ENCODE measurements at regions not wholly inside any gene's neighbourhood (a gene's known extent, or its start where the extent isn't known, plus 50 kb on each side); places are given as distances from the start of the nearest gene placed in this dataset.

DNA sequence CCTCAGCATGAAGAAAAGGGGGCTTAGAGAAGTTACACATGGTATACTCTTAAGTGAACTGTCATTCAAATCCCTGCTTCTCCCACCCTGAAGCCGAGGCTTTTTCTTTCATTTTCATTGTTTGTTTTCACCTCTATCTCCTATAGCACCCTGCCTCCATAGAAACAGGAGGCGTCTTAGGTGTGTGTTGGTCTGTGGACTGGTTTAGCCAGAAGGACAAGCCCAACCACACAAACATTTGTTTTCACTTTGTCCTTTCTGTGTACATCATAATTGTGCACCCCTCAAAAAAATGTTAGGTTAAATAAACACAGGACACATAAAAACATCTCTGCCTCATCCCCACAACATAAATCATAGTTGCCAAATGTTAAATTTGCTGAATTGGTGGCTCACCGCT lies 73.3 kb upstream of the UBE2E2 start:
- dilution Hi-C loops (cut with MboI; ENCODE audit: extremely low pct_ligation_motif_present, low sequenced_read_pairs), result no loop called here
- no peak overlapping the region for H3K9ac ChIP-seq (replicated peaks; ENCODE audit: extremely low read depth, insufficient read depth, low read length)
- no peaks in the 10 kb centered on the region for H3K4me1 ChIP-seq (ENCODE audit: control insufficient read depth, extremely low read depth, insufficient read depth, low read length)
- H3K79me2 ChIP-seq (ENCODE audit: control insufficient read depth, insufficient read depth, low read length), result no peaks in the 10 kb centered on the region
- no peak for DNase-seq (ENCODE audit: low read depth, low spot score)
- CTCF ChIA-PET, result no interaction called here
- H3K36me3 ChIP-seq (ENCODE audit: control insufficient read depth in 2 of 2, extremely low read depth in 1 of 2, insufficient read depth in 2 of 2, low read length in 2 of 2), result no peaks in the 10 kb centered on the region
- H3K4me2 ChIP-seq (ENCODE audit: insufficient read depth, low read length), result no peak overlapping the region
- no peak for TF ChIP-seq JUN (IDR thresholded peaks at IDR 0.05; ENCODE audit: borderline replicate concordance, insufficient read depth, insufficient read length, low read depth)
- no peak for TF ChIP-seq MYC (IDR thresholded peaks at IDR 0.05; ENCODE audit: low read depth, low read length)
- TF ChIP-seq POLR2AphosphoS5 (IDR thresholded peaks at IDR 0.05; ENCODE audit: insufficient read depth, low read depth, low read length), result no peak
- no peak for TF ChIP-seq FOS (IDR thresholded peaks at IDR 0.05; ENCODE audit: borderline replicate concordance, insufficient read depth, low read length)
- TF ChIP-seq EZH2 (IDR thresholded peaks at IDR 0.05; ENCODE audit: borderline replicate concordance, low read depth, low read length, severe bottlenecking), result no peak
- TF ChIP-seq, protein P1, sequence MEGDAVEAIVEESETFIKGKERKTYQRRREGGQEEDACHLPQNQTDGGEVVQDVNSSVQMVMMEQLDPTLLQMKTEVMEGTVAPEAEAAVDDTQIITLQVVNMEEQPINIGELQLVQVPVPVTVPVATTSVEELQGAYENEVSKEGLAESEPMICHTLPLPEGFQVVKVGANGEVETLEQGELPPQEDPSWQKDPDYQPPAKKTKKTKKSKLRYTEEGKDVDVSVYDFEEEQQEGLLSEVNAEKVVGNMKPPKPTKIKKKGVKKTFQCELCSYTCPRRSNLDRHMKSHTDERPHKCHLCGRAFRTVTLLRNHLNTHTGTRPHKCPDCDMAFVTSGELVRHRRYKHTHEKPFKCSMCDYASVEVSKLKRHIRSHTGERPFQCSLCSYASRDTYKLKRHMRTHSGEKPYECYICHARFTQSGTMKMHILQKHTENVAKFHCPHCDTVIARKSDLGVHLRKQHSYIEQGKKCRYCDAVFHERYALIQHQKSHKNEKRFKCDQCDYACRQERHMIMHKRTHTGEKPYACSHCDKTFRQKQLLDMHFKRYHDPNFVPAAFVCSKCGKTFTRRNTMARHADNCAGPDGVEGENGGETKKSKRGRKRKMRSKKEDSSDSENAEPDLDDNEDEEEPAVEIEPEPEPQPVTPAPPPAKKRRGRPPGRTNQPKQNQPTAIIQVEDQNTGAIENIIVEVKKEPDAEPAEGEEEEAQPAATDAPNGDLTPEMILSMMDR (IDR thresholded peaks at IDR 0.05; ENCODE audit: extremely low read depth in 1 of 2, insufficient read depth in 1 of 2, low read depth in 1 of 2, low read length in 2 of 2), result no peak
- no peak for TF ChIP-seq POLR2A (IDR thresholded peaks at IDR 0.05; ENCODE audit: low read depth, low read length)
- TF ChIP-seq, protein P2, sequence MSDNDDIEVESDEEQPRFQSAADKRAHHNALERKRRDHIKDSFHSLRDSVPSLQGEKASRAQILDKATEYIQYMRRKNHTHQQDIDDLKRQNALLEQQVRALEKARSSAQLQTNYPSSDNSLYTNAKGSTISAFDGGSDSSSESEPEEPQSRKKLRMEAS (IDR thresholded peaks at IDR 0.05; ENCODE audit: insufficient read depth, insufficient read length), result no peak
- TF ChIP-seq GATA2 (IDR thresholded peaks at IDR 0.05; ENCODE audit: insufficient read depth, insufficient read length, low read depth, low read length), result no peak
- BruUV-seq (replicated peaks), result no TSS peak
- no peaks in the 10 kb centered on the region for H4K20me1 ChIP-seq (replicated peaks; ENCODE audit: control insufficient read depth, extremely low read depth, insufficient read depth, low read length)
- no peaks in the 10 kb centered on the region for H3K9me3 ChIP-seq (replicated peaks; ENCODE audit: control insufficient read depth, insufficient read depth, low read length)
- FAIRE-seq, result no peak
- H3K27ac ChIP-seq (ENCODE audit: insufficient read depth, low read depth, low read length), result no peak overlapping the region
- intact Hi-C loops (cut with micrococcal nuclease), result no loop called here
- H3K27me3 ChIP-seq (ENCODE audit: control insufficient read depth in 2 of 2, insufficient read depth in 2 of 2, low read length in 2 of 2), result peaks cover 0 to 1% of the 10 kb centered on the region in 2 experiments
- POLR2A ChIA-PET, result no interaction called here
- no peaks in the 10 kb centered on the region for H3K9me1 ChIP-seq (replicated peaks; ENCODE audit: control insufficient read depth, extremely low read depth, insufficient read depth, low read length)
- H3K4me3 ChIP-seq (replicated peaks in 1 of 3; ENCODE audit: insufficient read depth in 1 of 3, low read depth in 1 of 3, low read length in 3 of 3), result no peak overlapping the region
- H2AFZ ChIP-seq (ENCODE audit: low read depth, low read length), result no peak overlapping the region

All from endothelial cell of umbilical vein (primary cell).